ENCODE measurements at regions not wholly inside any gene's neighbourhood (a gene's known extent, or its start where the extent isn't known, plus 50 kb on each side); places are given as distances from the start of the nearest gene placed in this dataset.

DNA sequence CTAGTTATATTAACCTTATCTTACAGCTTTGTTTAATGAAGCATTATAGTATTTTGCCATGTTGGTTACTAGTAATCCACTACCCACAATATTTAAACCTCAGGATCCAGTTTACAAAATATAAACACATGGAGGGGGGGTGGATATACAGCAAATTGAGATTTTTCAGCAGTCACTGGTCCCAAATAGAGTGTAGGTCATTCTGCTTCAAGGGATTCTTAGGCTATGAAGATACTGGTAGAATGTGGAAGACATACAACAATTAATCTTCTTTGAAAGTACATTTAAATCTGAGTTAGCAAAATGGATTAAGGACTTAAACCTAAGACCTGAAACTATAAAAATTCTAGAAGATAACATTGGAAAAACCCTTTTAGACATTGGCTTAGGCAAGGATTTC, 569.6 kb downstream of the ZNF674 start:
- in situ Hi-C loops (cut with MboI) (no loop called here), intact Hi-C loops (cut with micrococcal nuclease) (no loop called here)
- ATAC-seq: no peak
- POLR2A ChIA-PET: no interaction called here
- Histone ChIP-seq H3K27ac (ENCODE audit: extremely low read depth, low read depth, low read length) (no peak overlapping the region), H3K4me2 (ENCODE audit: insufficient read depth, low read length) (no peak overlapping the region), H3K4me1 (replicated peaks in 1 of 2; ENCODE audit: control insufficient read depth in 2 of 2, insufficient read depth in 2 of 2, low read length in 2 of 2) (no peaks in the 10 kb centered on the region), H3K27me3 (ENCODE audit: control insufficient read depth in 2 of 2, insufficient read depth in 2 of 2, low read length in 2 of 2) (no peaks in the 10 kb centered on the region), H3K4me3 (no peak overlapping the region), H4K20me1 (replicated peaks; ENCODE audit: control insufficient read depth, insufficient read depth, low read length) (no peaks in the 10 kb centered on the region), H3K9ac (ENCODE audit: insufficient read depth in 1 of 2, low read depth in 2 of 2, low read length in 2 of 2) (no peak overlapping the region), H3K36me3 (ENCODE audit: control insufficient read depth, insufficient read depth, low read length) (no peaks in the 10 kb centered on the region), H3K79me2 (ENCODE audit: control insufficient read depth, insufficient read depth, low read length) (no peaks in the 10 kb centered on the region), H2AFZ (ENCODE audit: low read depth, low read length) (no peak overlapping the region), H3K9me1 (ENCODE audit: control insufficient read depth, insufficient read depth, low read length) (no peaks in the 10 kb centered on the region), H3K9me3 (replicated peaks; ENCODE audit: control insufficient read depth, insufficient read depth, low read depth, low read length) (no peaks in the 10 kb centered on the region)
- CTCF ChIA-PET (ENCODE audit: low intra/inter-chr PET ratio): no interaction called here
- no peak for FAIRE-seq
- no TSS peak for BruUV-seq (replicated peaks)
- TF ChIP-seq, protein P1, sequence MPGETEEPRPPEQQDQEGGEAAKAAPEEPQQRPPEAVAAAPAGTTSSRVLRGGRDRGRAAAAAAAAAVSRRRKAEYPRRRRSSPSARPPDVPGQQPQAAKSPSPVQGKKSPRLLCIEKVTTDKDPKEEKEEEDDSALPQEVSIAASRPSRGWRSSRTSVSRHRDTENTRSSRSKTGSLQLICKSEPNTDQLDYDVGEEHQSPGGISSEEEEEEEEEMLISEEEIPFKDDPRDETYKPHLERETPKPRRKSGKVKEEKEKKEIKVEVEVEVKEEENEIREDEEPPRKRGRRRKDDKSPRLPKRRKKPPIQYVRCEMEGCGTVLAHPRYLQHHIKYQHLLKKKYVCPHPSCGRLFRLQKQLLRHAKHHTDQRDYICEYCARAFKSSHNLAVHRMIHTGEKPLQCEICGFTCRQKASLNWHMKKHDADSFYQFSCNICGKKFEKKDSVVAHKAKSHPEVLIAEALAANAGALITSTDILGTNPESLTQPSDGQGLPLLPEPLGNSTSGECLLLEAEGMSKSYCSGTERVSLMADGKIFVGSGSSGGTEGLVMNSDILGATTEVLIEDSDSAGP (CRISPR knock-in tag; IDR thresholded peaks at IDR 0.05): no peak
- TF ChIP-seq ZNF445 (CRISPR knock-in tag; IDR thresholded peaks at IDR 0.05; ENCODE audit: low read depth): no peak
- no peak for TF ChIP-seq MAFF (IDR thresholded peaks at IDR 0.05; ENCODE audit: low read length)
- TF ChIP-seq, protein P2, sequence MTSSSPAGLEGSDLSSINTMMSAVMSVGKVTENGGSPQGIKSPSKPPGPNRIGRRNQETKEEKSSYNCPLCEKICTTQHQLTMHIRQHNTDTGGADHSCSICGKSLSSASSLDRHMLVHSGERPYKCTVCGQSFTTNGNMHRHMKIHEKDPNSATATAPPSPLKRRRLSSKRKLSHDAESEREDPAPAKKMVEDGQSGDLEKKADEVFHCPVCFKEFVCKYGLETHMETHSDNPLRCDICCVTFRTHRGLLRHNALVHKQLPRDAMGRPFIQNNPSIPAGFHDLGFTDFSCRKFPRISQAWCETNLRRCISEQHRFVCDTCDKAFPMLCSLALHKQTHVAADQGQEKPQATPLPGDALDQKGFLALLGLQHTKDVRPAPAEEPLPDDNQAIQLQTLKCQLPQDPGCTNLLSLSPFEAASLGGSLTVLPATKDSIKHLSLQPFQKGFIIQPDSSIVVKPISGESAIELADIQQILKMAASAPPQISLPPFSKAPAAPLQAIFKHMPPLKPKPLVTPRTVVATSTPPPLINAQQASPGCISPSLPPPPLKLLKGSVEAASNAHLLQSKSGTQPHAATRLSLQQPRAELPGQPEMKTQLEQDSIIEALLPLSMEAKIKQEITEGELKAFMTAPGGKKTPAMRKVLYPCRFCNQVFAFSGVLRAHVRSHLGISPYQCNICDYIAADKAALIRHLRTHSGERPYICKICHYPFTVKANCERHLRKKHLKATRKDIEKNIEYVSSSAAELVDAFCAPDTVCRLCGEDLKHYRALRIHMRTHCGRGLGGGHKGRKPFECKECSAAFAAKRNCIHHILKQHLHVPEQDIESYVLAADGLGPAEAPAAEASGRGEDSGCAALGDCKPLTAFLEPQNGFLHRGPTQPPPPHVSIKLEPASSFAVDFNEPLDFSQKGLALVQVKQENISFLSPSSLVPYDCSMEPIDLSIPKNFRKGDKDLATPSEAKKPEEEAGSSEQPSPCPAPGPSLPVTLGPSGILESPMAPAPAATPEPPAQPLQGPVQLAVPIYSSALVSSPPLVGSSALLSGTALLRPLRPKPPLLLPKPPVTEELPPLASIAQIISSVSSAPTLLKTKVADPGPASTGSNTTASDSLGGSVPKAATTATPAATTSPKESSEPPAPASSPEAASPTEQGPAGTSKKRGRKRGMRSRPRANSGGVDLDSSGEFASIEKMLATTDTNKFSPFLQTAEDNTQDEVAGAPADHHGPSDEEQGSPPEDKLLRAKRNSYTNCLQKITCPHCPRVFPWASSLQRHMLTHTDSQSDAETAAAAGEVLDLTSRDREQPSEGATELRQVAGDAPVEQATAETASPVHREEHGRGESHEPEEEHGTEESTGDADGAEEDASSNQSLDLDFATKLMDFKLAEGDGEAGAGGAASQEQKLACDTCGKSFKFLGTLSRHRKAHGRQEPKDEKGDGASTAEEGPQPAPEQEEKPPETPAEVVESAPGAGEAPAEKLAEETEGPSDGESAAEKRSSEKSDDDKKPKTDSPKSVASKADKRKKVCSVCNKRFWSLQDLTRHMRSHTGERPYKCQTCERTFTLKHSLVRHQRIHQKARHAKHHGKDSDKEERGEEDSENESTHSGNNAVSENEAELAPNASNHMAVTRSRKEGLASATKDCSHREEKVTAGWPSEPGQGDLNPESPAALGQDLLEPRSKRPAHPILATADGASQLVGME (CRISPR knock-in tag; IDR thresholded peaks at IDR 0.05): no peak
- TF ChIP-seq, protein P3, sequence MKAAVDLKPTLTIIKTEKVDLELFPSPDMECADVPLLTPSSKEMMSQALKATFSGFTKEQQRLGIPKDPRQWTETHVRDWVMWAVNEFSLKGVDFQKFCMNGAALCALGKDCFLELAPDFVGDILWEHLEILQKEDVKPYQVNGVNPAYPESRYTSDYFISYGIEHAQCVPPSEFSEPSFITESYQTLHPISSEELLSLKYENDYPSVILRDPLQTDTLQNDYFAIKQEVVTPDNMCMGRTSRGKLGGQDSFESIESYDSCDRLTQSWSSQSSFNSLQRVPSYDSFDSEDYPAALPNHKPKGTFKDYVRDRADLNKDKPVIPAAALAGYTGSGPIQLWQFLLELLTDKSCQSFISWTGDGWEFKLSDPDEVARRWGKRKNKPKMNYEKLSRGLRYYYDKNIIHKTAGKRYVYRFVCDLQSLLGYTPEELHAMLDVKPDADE (conservative IDR thresholded peaks at IDR 0.05; ENCODE audit: control insufficient read depth, low read depth, low read length): no peak
- DNase-seq (ENCODE audit: extremely low read depth in 1 of 4, low spot score in 3 of 4): no peak
